HepG2 (cell line): ENCODE measurements at regions not wholly inside any gene's neighbourhood (a gene's known extent, or its start where the extent isn't known, plus 50 kb on each side); places are given as distances from the start of the nearest gene placed in this dataset.

Experiments used
- ARNT ChIP-seq: fragments of 450-650 bp; IDR thresholded peaks from 2 replicates; pipeline ENCODE4 v1.6.1; 2017
- HNF4G ChIP-seq, 2 experiments: sonication (generic) in 1 of 2; formaldehyde crosslinking in 1 of 2; IDR thresholded peaks; 2 replicates each; pipeline versions ENCODE4 v1.4.0 to v1.6.1; 2011 to 2020; ENCODE audit warnings: borderline replicate concordance in 2 of 2, low read depth in 2 of 2, mild to moderate bottlenecking in 2 of 2, low read length in 1 of 2, missing genetic modification reagents in 1 of 2, moderate library complexity in 1 of 2
- POLR2G ChIP-seq: fragments of 200-400 bp; formaldehyde crosslinking; IDR thresholded peaks from 2 replicates; pipeline ENCODE4 v1.6.1; 2018; ENCODE audit warnings: mild to moderate bottlenecking, low read depth, low read length, moderate library complexity
- TF ChIP-seq, protein P1 (sequence below): IDR thresholded peaks from 2 replicates; pipeline ENCODE4 v1.6.1; 2012; ENCODE audit warnings: inconsistent platforms

DNA sequence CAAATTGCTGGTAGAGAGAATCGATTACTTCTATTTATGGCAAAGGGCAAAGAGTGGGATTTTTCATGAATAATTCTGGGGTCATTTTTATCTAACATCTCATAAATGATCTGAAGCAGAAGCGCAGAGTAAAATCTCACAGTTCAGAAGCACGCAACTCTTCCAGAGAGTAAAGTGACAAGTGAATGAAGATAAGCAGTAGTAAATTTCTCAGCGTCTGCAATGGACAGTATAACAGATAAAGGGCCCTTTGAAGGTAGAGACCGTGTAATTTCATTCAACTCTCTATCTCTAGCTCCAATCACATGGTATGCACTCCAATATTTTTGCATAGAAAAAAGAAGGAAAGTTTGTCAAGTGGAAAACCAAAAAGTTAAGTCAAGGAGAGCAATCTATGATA is 521.1 kb upstream of the NECTIN3 start:
- TF ChIP-seq ARNT (no peak), HNF4G (IDR thresholded peaks at IDR 0.05; ENCODE audit: borderline replicate concordance, low read depth, low read length) (no peak), HNF4G (CRISPR knock-in tag; IDR thresholded peaks at IDR 0.05; ENCODE audit: borderline replicate concordance, low read depth) (no peak), POLR2G (no peak)
- TF ChIP-seq, protein P1, sequence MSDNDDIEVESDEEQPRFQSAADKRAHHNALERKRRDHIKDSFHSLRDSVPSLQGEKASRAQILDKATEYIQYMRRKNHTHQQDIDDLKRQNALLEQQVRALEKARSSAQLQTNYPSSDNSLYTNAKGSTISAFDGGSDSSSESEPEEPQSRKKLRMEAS = no peak
